Amniotic epithelial cell (primary cell): ENCODE measurements at regions not wholly inside any gene's neighbourhood (a gene's known extent, or its start where the extent isn't known, plus 50 kb on each side); places are given as distances from the start of the nearest gene placed in this dataset.
"Not testable (repeated sequence)": the region's sequence is repeated elsewhere in the genome, so short reads cannot be mapped to it uniquely, and the experiment has no call there.

Source experiments
- DNase-seq: peaks from one replicate; pipeline ENCODE4 v3.0.0-alpha.2; 2010; ENCODE audit warnings: low read depth

DNA sequence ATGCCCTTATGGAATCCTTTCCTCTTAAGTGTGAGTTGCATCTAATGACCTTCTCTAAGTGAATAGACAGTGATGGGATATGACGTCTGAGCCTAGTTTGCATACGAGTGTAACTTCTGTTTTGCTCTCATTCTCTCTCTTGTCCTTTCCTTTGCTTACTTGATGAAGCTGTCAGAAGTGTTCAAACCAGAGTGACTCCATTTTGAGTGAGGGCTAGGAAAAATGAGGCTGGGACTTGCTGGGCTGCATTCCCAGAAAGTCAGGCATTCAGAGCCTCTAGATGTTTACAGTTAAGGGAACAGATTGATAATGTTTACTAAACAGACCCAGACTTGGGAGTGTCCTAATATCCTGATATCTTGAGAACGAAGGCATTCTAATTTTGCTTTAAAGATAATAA is 311.2 kb upstream of the SOX4 start:
- not testable (repeated sequence) for DNase-seq

DNA sequence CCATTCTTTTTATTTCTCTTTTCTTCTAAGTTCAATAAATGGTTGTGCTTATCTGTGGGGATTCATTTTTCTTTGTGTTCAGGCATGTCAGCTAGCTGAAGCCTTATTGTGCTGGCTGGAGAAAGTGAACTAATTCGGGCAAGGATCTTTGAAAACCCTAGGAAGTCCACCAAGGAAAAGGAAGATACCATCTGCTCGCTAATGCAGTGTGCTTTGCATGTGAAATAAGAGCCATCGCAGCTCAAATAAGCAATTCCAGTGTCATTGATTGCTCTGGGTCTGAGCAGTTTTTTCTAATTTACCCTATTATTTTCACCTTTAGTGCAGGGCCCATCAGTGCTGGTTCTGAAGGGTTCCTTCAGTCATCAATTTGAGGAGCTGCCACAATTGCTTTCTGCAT is 309.4 kb upstream of the SOX4 start:
- no peak for DNase-seq

DNA sequence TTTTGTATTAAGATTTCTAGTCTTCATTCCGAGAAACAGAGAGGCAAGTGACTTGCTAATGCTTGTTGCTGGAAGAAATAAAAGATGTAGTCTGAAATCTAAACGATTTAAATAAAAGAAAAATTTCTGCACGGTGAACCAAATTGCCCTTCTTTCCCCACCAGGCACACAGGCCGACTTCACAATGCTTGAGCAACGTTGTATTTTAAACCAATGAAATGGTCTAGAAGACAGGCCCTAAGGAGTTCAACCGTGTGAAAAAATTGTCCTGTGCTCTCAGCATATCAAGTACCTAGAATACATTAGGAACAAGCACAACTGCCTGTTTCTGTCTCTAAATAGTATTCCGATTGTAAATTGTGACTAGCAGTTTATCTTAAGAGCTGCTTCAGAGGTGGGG is 308.8 kb upstream of the SOX4 start:
- DNase-seq, result no peak

DNA sequence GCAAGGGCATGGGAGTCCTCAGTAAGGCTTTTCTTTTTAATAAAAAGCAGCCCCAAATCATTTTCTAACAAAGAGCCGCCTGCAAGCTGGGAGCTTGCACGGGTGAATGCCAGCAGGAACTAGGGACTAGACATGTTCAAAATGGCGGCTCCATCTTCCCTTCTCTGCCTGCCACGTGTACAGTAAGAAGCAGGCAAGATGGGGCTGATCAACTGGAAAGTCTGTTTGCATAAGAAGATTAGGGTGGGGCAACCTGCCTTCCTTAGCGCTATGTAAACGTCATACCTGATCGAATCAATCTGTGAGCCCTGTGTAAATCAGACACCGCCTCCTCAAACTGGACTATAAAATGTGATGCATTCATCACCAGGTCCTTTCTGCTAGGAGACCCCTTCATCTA is 299.4 kb upstream of the SOX4 start:
- no peak for DNase-seq

DNA sequence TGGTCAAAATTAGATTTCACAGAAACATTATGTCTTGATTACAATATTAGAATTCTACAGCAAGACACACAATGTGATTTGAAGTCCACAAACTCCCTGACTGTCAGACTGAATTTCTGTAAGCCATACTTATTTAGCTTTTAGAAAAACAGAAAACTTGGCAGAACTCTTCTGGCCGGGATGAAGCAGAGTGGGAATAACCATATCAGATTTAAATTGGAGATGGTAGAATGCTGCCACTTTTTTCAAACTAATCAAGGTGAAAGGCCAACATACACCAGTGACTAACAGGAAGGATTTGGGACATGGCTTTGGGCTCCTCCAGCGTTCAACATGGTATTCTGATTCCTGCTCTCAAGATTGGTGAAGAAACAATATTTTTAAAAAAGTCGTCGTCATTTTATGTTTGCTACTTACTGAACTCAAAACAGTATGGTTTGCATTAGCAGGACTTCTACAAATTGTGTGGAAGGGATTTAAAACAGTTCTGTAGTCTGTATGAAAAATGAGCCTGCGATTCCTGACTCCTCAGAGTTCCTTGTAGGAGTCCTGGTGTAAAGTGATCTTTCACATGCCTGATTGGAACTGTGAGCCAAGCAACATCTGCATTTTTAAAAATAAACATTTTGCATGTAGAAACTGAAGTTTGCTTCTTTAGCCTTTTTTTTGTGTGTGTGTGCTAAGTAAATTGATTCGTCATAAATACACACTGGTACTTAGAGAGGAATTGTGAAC is 297.9 kb upstream of the SOX4 start:
- DNase-seq, result no peak

DNA sequence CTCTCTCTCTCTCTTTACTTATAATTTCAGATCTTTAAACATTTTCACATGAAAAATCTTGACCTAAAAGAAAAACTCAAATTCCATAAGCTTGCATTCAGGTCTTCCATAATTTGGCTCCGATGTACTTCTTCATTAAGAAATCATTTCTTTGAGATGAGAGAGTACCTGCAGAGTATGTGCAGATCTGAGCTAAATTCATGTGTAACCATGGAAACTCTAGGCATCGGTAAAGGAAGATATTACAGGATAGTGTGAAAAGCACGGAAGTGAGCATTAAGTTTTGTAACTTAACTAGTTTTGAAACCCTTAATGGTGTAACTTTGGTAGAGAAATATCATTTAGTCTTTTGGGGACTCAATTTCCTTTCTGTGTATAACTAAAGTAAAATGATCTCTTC is 295.9 kb upstream of the SOX4 start:
- DNase-seq, result no peak

DNA sequence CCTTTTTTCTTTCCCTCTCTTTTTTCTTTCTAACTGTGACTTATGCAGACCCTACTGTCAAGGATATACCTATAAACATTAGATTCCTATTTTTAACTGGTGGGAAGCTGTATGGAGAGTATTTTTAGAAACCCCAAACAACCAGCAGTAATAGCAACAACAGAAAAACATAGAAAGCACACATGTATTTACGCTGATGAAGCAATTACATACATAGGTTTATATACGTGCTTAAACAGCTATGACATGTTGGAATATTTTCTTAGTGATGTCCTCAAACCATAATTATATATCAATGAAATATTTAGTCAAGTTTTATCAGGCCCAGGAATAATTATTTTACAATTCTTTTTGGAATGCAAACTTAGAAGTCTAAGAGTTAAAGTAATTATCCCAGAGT is 294.3 kb upstream of the SOX4 start:
- no peak for DNase-seq

DNA sequence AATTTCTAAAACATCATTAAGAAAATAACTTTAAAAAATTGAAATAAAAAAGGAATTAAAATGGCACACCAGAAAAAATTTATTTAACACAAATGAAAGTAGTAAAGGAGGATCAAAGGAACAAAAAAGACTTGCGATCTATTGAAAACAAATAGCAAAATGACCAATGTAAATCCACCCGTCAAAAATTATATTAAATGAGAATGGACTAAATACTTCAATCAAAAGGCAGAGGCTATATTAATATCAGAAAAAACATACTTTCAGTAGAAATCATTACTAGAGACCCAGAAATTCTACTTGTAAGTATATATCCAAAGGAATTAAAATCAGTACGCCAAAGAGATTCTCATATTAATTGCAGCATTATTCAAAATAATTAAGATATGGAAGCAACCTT is 293.1 kb upstream of the SOX4 start:
- no peak for DNase-seq

DNA sequence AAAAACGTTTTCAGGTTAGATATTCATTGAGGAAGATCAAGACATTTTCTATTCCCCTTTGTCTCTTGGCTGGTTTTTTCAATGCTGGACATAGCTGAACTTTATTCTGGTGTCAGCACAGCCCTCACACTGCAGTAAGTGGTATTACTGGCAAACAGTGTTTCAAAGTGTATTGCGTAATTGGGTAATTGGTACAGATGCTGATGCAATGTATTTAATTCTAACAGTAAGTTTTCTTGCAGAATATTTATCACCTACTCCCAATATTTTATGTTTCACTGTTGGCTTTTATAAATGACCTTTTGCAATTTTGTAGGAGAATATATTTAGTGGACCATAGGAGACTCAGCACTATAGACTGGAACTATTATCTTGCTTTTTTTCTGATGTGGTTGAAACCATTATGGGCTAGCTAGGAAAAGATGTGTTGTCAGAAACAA is 287.6 kb upstream of the SOX4 start:
- DNase-seq, result peak; percentile 81

DNA sequence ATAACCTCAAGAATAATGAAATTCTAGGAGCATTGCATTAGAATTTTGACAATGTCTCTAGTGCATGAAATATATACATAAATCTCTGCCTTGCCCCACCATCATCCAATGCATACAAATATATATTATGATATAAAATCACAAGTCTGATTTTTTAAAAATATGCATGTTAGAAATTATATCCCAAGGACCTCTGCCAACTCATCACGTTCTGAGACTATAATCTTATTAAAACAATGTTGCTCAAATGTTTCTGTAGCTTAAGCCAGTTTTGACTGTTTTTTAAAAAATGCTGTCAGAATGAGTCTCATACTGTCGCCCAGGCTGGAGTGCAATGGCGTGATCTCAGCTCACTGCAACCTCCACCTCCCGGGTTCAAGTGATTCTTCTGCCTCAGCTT is 287.0 kb upstream of the SOX4 start:
- no peak for DNase-seq

DNA sequence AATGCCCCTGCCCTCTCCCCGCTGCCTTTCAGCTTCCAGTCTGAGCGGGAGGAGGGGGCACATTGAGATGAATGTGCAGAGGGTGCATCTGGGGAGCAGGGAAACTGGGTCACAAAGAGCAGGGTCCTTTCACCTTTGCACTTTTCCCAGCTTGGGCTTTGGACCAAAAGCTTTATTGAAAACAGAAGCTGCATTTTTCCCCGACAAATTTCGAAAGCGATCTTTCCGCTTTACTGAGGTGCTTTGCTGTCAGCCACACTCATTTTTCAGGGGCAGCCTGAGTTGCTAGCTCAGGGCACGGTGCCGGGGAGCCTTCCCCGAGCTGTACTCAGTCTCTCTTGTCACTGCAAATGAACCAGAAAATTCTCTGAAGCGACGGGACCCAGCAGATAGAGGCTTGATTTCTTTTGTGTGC is 283.7 kb upstream of the SOX4 start:
- DNase-seq, result no peak

DNA sequence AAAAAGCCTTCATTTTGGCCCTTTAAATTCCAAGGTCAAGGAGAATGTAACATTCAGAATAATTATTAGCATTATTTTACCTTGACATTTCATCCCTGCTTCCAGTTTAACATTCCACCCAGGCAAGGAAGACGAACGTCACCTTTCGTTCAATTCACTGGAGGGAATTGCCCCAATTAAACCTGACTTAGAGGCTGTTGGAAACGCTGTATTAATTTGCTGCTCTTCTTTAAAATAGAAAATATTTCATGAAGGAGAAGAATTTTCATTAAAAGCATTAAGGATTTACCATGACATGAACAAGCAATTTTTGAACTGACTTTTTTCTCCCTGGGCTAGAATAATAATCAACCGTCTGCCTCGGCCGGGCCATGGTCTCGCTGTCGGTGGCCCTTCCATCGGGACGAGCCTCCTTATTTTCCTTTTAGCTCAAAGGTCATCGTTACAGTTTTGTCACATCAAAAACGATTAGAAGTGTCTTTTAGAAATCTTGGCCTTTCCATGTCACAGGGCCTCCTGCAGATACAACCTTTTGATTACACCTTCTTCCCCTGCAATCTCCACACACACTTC is 282.9 kb upstream of the SOX4 start:
- DNase-seq, result no peak

DNA sequence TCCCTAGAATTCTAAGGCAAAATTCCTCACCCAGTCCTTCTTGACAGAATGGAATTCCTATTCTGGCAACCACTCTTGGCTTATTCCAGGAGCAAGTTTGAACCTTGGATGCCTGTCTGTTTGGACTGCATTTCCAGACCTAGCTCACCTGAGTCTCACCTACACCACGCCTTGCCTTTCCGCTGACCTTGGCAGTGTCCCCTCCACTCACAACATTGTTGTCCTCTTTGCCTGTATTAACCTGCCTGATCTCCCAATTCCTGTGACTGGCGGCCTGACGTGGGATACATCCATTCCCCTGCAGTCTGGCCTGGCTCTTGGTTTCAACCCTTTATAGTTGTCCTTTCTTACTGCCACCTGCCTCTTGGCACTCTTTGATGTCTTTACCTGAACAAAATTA is 281.4 kb upstream of the SOX4 start:
- DNase-seq, result no peak

DNA sequence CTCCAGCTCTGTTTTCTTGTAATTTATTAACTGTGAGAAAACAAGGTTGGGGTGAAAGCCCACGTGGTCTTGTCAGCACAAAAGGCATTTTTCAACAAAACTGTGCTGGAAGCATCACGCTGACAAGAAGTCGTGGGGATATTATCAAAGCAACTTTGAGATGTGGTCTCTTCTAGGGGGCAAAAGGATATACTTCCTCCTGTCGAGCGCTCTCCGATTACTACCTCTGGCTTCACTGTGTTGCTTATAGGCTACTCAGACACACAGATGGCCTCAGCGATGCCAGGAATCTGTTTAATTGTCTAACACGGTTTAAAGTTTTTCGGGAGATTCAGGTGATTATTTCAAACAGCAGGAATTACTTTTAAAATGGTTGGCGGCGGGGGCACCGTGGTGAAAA is 275.9 kb upstream of the SOX4 start:
- DNase-seq, result no peak

DNA sequence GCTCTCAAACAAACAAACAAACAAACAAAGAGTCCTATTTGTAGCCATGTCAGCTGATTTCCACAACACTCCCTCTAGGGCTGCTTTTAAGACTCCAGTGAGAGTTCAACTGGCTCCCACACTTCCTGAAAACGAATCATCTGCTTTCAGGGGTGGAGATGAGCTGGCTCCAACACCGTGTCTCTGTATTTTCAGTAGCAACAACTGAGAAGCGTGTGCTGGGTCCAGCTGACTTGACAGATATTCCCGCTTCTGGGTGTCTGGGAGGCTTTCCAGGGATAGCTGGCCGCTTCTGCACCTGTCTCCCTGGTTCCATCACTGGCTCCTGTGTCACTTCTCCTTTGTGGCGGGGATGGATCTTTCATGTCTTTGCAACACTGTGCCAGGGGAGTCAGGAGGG is 272.5 kb upstream of the SOX4 start:
- no peak for DNase-seq

DNA sequence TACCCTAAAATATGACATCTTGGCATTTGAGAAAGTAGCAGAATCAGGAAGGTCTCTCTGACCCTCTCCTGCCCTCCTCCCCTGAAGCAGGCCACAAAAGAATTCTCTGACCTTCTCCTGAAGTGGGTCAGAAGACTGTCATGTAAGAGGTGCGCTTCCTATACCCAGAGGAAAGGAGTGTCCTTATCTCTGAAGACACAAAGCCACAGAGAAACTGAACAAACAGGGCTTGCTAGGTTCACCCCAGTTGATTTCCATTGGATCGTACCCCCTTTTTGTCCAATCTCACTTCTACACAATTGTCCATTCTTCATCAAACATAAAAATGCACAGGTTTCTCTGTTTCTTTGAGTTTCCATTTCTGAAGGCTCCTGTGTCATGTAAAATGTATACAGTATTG is 272.0 kb upstream of the SOX4 start:
- no peak for DNase-seq

DNA sequence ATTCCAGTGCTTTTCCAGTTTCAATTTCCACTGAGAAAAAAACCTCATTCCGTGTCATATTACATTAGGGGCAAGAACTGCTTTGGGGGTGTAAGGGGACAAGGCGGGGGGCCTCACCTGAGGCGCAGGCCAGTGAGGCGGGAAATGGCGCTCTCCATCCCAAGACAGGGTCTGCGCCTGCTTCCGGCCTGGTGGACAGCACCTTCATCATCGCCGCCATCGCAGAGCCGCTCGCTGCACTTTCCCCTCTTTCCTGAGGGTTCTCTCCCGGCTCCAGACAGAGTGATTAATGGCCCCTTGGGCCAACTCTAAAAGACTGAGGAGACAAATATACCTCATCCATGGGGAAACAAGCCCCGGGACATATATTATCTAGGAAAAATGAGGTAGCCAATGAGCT is 270.0 kb upstream of the SOX4 start:
- no peak for DNase-seq

DNA sequence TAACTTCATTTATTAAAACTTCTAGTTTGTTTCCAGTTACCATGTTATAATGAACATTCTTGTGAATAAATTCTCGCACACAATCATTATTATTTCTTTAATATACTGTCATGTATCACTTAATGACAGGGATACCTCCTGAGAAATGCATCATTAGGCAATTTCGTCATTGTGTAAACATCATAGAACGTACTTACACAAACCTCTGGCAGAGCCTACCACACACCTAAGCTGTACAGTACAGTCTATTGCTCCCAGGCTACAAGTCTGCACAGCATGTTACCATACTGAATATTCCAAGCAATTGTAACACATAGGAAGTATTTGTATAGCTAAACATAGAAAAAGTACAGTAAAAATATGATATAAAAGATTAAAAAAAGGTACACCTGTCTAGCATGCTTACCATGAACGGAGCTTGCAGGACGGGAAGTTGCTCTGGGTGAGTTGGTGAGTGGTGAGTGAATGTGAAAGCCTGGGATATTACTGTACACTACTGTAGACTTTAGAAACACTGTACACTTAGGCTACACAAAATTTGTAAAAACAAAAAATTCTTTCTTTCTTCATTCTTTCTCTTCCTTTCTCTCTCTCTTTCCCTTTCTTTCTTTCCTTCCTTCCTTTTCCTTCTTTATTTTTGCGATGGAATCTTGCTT is 268.2 kb upstream of the SOX4 start:
- DNase-seq, result no peak

DNA sequence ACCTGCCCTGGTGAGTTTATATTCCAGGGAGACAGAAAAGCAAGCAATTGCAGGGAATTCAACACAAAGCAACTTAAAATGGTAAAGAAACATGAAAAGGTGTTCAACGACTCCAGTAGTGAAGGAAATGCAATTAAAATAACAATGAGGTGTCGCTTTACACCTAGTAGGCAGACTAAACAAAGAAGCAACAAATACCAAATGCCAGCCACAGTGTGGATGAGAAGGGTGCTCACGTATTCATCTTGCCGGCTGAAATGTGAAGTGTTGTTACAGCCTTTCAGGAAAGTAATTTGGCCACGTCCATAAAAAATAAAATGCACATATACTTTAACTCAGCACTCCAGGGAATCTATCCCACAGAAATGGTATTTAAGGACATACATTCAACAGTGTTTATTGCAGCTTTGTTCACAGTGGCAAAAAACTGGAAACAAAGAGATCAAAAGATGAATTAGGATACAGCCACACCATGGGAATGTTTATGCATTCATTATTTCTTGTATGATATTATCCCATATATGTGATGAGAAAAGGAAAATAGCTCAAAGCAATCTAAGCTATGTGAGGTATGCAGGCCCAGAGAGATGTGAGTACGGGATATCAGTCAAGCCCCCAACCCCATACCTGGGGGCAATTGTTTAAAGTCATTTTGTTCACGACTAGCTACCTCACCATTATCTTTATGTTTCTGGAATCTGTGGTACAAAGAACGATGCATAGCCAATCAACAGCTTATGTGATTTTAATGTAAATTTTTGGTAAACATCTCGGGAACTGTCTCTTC is 266.0 kb upstream of the SOX4 start:
- no peak for DNase-seq

DNA sequence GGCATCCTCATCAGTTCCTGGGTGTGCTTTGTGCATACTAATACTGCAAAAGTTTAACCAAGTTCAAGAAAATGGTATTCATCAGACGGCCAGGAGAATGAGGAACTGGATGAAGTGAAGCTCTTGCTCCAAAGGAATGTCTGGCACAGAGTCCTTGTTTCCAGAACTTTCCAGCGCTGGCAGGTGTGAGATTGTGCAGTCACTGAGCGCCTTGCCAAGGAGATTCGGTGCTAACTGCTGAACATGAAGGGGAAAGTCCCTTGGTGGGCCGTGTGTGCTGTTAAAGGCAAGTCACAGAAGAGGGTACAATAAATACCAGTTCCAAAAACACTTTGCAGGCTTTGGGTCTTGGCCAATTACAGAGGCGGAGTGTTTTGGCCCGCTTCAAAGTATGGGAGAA is 262.3 kb upstream of the SOX4 start:
- DNase-seq, result no peak

DNA sequence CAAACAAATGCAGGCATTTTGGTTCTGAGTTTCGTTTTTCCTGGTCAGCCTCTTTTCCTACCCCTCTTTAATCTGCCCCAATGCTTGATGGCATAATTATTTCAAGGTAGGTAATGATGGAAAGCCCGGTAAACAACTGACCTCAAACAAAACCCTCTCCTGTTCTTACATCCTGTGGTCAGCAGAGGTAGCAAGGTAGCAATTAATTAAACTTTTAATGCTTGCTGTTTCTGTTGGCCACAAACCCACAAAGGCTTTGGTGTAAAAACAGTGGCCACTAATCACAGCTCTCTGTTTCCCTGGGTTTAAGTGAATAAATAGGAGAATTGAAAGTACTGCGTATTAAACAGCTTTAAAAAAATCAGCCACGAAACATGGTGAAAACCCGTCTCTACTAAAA is 261.5 kb upstream of the SOX4 start:
- DNase-seq, result peak; percentile 13

DNA sequence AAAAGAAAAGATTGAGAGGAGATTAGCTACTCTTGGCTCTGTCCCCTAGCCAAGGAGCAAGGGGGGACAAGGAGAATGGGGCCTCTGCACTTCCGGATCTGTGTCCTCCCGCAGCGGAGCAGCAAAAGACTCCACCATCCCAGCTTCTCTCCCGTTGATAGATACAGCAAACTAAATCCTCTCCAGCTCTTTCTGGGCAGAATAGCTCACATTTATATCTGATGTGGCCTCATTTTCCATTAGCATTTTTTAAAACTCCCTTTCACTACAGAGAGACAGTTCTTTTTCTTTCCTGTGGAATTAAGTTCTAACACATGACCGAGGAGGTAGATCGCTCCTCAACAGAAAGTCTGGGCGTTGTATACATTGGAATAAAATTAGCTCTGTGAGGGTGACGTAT is 260.9 kb upstream of the SOX4 start:
- no peak for DNase-seq

DNA sequence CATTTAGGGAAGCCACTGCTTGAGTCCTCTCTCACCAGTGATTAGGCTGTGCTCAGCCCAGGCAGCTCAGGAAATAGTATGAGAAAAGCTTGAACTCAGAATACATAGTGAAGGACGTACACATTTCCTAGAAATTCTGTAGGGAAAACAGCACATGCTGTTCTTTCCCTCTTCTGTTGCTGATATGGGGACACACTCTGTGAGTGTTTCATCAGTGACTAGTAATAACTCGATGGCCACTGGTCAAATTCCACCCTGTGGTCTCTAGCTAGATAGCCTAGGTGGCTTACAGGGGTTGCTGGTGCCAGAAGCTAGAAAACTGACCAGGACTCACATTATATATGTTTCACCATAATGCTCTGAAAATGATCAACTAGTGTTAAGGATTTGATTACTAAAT is 259.8 kb upstream of the SOX4 start:
- no peak for DNase-seq
